Caco-2 (cell line): ENCODE measurements at regions not wholly inside any gene's neighbourhood (a gene's known extent, or its start where the extent isn't known, plus 50 kb on each side); places are given as distances from the start of the nearest gene placed in this dataset.

ENCODE experiments used
- BruUV-seq: library from RNA; stranded (reverse); fragments of 400-500 nt; replicated peaks from 2 replicates; lab custom pipeline; 2021; lab: Mats Ljungman, UMichigan
- CTCF ChIA-PET: fragments of 300-600 bp; sonication (Branson Sonifier 250); formaldehyde crosslinking; loops from one replicate; lab custom pipeline; 2022; ENCODE audit warnings: antibody characterized with exemption; lab: Charles Lee
- POLR2A ChIA-PET: fragments of 300-600 bp; sonication (Branson Sonifier 250); formaldehyde crosslinking; loops from one replicate; lab custom pipeline; 2022; ENCODE audit warnings: antibody characterized with exemption; lab: Charles Lee
- DNase-seq, 2 experiments: peaks; one replicate each; pipeline versions ENCODE4 v3.0.0 to v3.0.0-alpha.2; 2020 to 2022
- H3K27me3 ChIP-seq: replicated peaks from 2 replicates; pipeline ENCODE4 v1.6.0; 2011; ENCODE audit warnings: low read length; ENCODE audit not compliant: control insufficient read depth, insufficient read depth
- H3K36me3 ChIP-seq: 2 replicates; pipeline ENCODE4 v1.5.1; 2011; ENCODE audit warnings: low read length; ENCODE audit not compliant: control insufficient read depth, insufficient read depth
- H3K4me1 ChIP-seq: fragments of 250-450 bp; sonication (Bioruptor Pico); 2 replicates; pipeline ENCODE4 v1.5.1; 2020; ENCODE audit warnings: mild to moderate bottlenecking
- H3K4me3 ChIP-seq: 2 replicates; pipeline ENCODE4 v1.5.1; 2011; ENCODE audit warnings: low read depth, mild to moderate bottlenecking, control low read depth, low read length
- H3K9me3 ChIP-seq: fragments of 250-450 bp; sonication (Bioruptor Pico); 2 replicates; pipeline ENCODE4 v1.5.1; 2020; ENCODE audit warnings: mild to moderate bottlenecking, moderate library complexity
- H3K27ac Mint-ChIP-seq: one replicate; pipeline ENCODE4 v1.8.0; 2022; ENCODE audit warnings: mixed read lengths; ENCODE audit not compliant: unreplicated experiment
- H3K27me3 Mint-ChIP-seq: one replicate; pipeline ENCODE4 v1.8.0; 2022; ENCODE audit warnings: mixed read lengths; ENCODE audit not compliant: insufficient read depth, unreplicated experiment
- H3K36me3 Mint-ChIP-seq: one replicate; pipeline ENCODE4 v1.8.0; 2022; ENCODE audit warnings: mild to moderate bottlenecking, mixed read lengths; ENCODE audit not compliant: insufficient read depth, unreplicated experiment
- H3K4me1 Mint-ChIP-seq: one replicate; pipeline ENCODE4 v1.8.0; 2022; ENCODE audit warnings: low read depth, mixed read lengths; ENCODE audit not compliant: unreplicated experiment
- H3K4me3 Mint-ChIP-seq: one replicate; pipeline ENCODE4 v1.8.0; 2022; ENCODE audit warnings: mild to moderate bottlenecking, moderate library complexity, mixed read lengths; ENCODE audit not compliant: unreplicated experiment
- H3K9me3 Mint-ChIP-seq: one replicate; pipeline ENCODE4 v1.8.0; 2022; ENCODE audit warnings: mixed read lengths; ENCODE audit not compliant: unreplicated experiment
- intact Hi-C: fragments of 100-400 bp; cut with micrococcal nuclease; formaldehyde crosslinking; loops from one replicate; pipeline ENCODE4 v1.10.0; 2022; ENCODE audit not compliant: unreplicated experiment
- TF ChIP-seq, protein P1 (sequence below), 2 experiments: fragments of 200-600 bp in 1 of 2; IDR thresholded peaks; 1 replicate in 1 of 2; 2 replicates in 1 of 2; pipeline versions ENCODE4 v1.5.1 to v1.8.0; 2011 to 2022; ENCODE audit warnings: antibody characterized with exemption in 1 of 2, control low read depth in 1 of 2, inconsistent platforms in 1 of 2, low read depth in 1 of 2, low read length in 1 of 2, mild to moderate bottlenecking in 1 of 2, moderate library complexity in 1 of 2; ENCODE audit not compliant: insufficient read depth in 1 of 2, severe bottlenecking in 1 of 2, unreplicated experiment in 1 of 2

DNA sequence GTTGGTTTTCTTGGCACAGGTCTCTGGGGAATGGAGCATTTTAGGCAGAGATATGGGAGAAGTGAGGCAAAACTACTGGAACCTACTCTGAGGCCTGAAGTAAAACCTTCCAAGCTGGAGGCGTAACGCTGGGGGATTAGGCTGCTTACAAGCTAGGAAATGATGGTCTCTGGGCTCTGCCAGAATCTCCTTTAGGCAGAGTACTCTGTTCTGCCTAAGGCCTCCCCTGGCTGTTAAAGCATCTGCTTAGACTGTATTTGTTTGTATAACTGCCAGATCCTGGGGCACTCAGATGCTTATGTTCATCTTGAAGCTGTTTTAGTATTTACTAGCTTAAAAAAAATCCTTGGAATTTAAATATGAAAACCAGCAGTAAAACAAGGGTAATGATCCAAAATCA is 822.2 kb downstream of the RPA4 start:
- ChIA-PET POLR2A (no interaction called here), CTCF (no interaction called here)
- no peak overlapping the region for H3K4me3 Mint-ChIP-seq
- TF ChIP-seq, protein P1, sequence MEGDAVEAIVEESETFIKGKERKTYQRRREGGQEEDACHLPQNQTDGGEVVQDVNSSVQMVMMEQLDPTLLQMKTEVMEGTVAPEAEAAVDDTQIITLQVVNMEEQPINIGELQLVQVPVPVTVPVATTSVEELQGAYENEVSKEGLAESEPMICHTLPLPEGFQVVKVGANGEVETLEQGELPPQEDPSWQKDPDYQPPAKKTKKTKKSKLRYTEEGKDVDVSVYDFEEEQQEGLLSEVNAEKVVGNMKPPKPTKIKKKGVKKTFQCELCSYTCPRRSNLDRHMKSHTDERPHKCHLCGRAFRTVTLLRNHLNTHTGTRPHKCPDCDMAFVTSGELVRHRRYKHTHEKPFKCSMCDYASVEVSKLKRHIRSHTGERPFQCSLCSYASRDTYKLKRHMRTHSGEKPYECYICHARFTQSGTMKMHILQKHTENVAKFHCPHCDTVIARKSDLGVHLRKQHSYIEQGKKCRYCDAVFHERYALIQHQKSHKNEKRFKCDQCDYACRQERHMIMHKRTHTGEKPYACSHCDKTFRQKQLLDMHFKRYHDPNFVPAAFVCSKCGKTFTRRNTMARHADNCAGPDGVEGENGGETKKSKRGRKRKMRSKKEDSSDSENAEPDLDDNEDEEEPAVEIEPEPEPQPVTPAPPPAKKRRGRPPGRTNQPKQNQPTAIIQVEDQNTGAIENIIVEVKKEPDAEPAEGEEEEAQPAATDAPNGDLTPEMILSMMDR (IDR thresholded peaks at IDR 0.05; ENCODE audit: insufficient read depth in 1 of 2, low read depth in 1 of 2, low read length in 1 of 2, severe bottlenecking in 1 of 2, unreplicated experiment in 1 of 2): no peak
- Histone ChIP-seq H3K36me3 (no peaks in the 10 kb centered on the region), H3K9me3 (no peaks in the 10 kb centered on the region), H3K4me3 (no peak overlapping the region), H3K27me3 (no peaks in the 10 kb centered on the region), H3K4me1 (no peaks in the 10 kb centered on the region)
- no TSS peak for BruUV-seq
- H3K36me3 Mint-ChIP-seq: no peaks in the 10 kb centered on the region
- intact Hi-C loops: no loop called here
- no peak overlapping the region for H3K27ac Mint-ChIP-seq
- H3K4me1 Mint-ChIP-seq: no peaks in the 10 kb centered on the region
- no peaks in the 10 kb centered on the region for H3K9me3 Mint-ChIP-seq
- H3K27me3 Mint-ChIP-seq: peaks cover 3% of the 10 kb centered on the region
- DNase-seq: no peak

DNA sequence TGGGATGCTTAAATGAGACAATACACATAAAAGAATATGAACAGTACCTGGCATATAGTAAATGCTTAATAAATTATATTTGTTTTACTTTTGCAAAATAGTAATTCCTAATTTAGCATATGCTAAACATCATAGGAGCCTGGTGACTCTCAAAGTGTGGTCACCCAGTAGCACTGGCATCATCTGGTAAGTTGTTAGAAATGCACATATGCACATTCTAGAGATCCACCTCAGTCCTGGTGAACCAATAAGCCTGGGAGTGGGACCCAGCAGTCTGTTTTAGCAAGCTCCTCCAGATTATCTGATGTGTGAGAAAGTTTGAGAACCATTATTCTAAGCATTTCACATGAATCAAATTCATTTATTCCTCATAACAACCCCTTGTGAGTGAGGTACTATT is 830.4 kb downstream of the RPA4 start:
- BruUV-seq: no TSS peak

DNA sequence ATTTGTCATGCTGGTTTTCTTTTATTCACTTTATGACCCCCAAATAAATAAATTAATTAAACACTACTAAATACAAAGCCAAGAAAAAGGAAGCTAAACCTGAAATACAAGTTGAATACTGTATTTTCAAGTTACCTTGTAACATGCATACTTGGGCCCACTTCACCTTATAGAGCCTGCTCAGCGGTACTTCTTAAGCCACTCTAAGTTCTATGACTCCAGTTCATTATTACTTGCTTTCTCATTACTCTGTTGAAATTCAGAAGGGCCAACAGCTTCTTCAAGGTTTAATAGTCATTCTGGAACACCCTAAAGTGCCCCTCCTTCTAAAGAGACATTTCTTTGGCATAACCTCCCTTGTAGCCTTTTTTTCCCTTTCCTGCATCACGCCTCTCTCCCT is 844.5 kb downstream of the RPA4 start:
- CTCF ChIA-PET: no interaction called here

More for the DNA sequence above, 830.4 kb downstream of the RPA4 start:
- ChIA-PET CTCF (no interaction called here), POLR2A (no interaction called here)
- TF ChIP-seq, protein P1 (IDR thresholded peaks at IDR 0.05; ENCODE audit: insufficient read depth in 1 of 2, low read depth in 1 of 2, low read length in 1 of 2, severe bottlenecking in 1 of 2, unreplicated experiment in 1 of 2): no peak
- H3K36me3 ChIP-seq: no peaks in the 10 kb centered on the region
- DNase-seq: no peak
- no peaks in the 10 kb centered on the region for H3K27me3 ChIP-seq
- no peaks in the 10 kb centered on the region for H3K9me3 ChIP-seq
- Mint-ChIP-seq H3K4me1 (no peaks in the 10 kb centered on the region), H3K9me3 (no peaks in the 10 kb centered on the region), H3K4me3 (no peak overlapping the region), H3K27me3 (peaks cover 3% of the 10 kb centered on the region), H3K36me3 (no peaks in the 10 kb centered on the region), H3K27ac (no peak overlapping the region)
- no peak overlapping the region for H3K4me3 ChIP-seq
- no peaks in the 10 kb centered on the region for H3K4me1 ChIP-seq
- intact Hi-C loops: no loop called here

More for the DNA sequence above, 844.5 kb downstream of the RPA4 start:
- Mint-ChIP-seq H3K4me1 (no peaks in the 10 kb centered on the region), H3K36me3 (no peaks in the 10 kb centered on the region), H3K27me3 (no peaks in the 10 kb centered on the region), H3K27ac (no peak overlapping the region), H3K4me3 (no peak overlapping the region), H3K9me3 (no peaks in the 10 kb centered on the region)
- Histone ChIP-seq H3K9me3 (no peaks in the 10 kb centered on the region), H3K36me3 (no peaks in the 10 kb centered on the region), H3K4me1 (no peaks in the 10 kb centered on the region), H3K27me3 (no peaks in the 10 kb centered on the region), H3K4me3 (no peak overlapping the region)
- no TSS peak for BruUV-seq
- POLR2A ChIA-PET: no interaction called here
- no peak for DNase-seq
- intact Hi-C loops: no loop called here
- TF ChIP-seq, protein P1 (IDR thresholded peaks at IDR 0.05; ENCODE audit: insufficient read depth in 1 of 2, low read depth in 1 of 2, low read length in 1 of 2, severe bottlenecking in 1 of 2, unreplicated experiment in 1 of 2): no peak
